B cell (primary cell): ENCODE measurements at regions not wholly inside any gene's neighbourhood (a gene's known extent, or its start where the extent isn't known, plus 50 kb on each side); places are given as distances from the start of the nearest gene placed in this dataset.
"Not testable (repeated sequence)": the region's sequence is repeated elsewhere in the genome, so short reads cannot be mapped to it uniquely, and the experiment has no call there.

Source experiments
- ATAC-seq: fragments of 200-7000 bp; cut with Tn5 transposase; one replicate; pipeline ENCODE4 v1.10.0; 2021; ENCODE audit warnings: low read depth, mild to moderate bottlenecking, moderate number of reproducible peaks, moderate library complexity
- CTCF ChIA-PET: fragments of 350-600 bp; sonication (Branson Sonifier 250); formaldehyde crosslinking; loops from one replicate; lab custom pipeline; 2021; ENCODE audit warnings: antibody characterized with exemption, inconsistent platforms; lab: Charles Lee
- POLR2A ChIA-PET: fragments of 350-600 bp; sonication (Branson Sonifier 250); formaldehyde crosslinking; loops from one replicate; lab custom pipeline; 2021; ENCODE audit warnings: antibody characterized with exemption; lab: Charles Lee
- DNase-seq: peaks from one replicate; pipeline ENCODE4 v3.0.0; 2013
- H2AFZ ChIP-seq: 2 replicates; pipeline ENCODE4 v1.6.1; 2012; ENCODE audit warnings: mild to moderate bottlenecking, low read depth, low read length; ENCODE audit not compliant: insufficient read depth, poor library complexity, severe bottlenecking
- H3K27ac ChIP-seq, 2 donors: 1 replicate in 1 of 2; 2 replicates in 1 of 2; pipeline ENCODE4 v1.5.1; 2012 to 2013; ENCODE audit warnings: low read length in 2 of 2, mild to moderate bottlenecking in 2 of 2, moderate library complexity in 1 of 2
- H3K27me3 ChIP-seq, 4 experiments: fragments of 200-600 bp in 1 of 4; sonication (generic) in 1 of 4; replicated peaks in 1 of 4; 1 replicate in 2 of 4; 2 replicates in 2 of 4; pipeline versions ENCODE4 v1.6.1 to v1.7.0; 2013 to 2016; ENCODE audit warnings: low read length in 3 of 4, mild to moderate bottlenecking in 2 of 4, mixed read lengths in 1 of 4, moderate library complexity in 1 of 4; ENCODE audit not compliant: insufficient read depth in 4 of 4, control insufficient read depth in 3 of 4; ENCODE audit errors: control extremely low read depth in 1 of 4
- H3K36me3 ChIP-seq, 2 experiments: replicated peaks in 1 of 2; 1 replicate in 1 of 2; 2 replicates in 1 of 2; pipeline versions ENCODE4 v1.6.1 to v1.7.1; 2013; ENCODE audit warnings: low read length in 1 of 2; ENCODE audit not compliant: insufficient read depth in 2 of 2, control insufficient read depth in 1 of 2; ENCODE audit errors: control extremely low read depth in 1 of 2, extremely low read depth in 1 of 2
- H3K4me1 ChIP-seq, 2 donors: fragments of 200-600 bp in 1 of 2; sonication (generic) in 1 of 2; 1 replicate in 1 of 2; 2 replicates in 1 of 2; pipeline versions ENCODE4 v1.5.1 to v1.6.1; 2013 to 2017; ENCODE audit warnings: low read length in 2 of 2; ENCODE audit not compliant: control insufficient read depth in 2 of 2, insufficient read depth in 2 of 2
- H3K4me2 ChIP-seq: replicated peaks from 2 replicates; pipeline ENCODE3; 2012; ENCODE audit warnings: mild to moderate bottlenecking, low read depth, low read length; ENCODE audit not compliant: poor library complexity, severe bottlenecking
- H3K4me3 ChIP-seq, 5 experiments: fragments of 200-600 bp in 1 of 5; sonication (generic) in 1 of 5; 1 replicate in 3 of 5; 2 replicates in 2 of 5; pipeline versions ENCODE4 v1.5.1 to v1.7.0; 2011 to 2016; ENCODE audit warnings: low read length in 4 of 5, mild to moderate bottlenecking in 4 of 5, low read depth in 2 of 5, control low read depth in 1 of 5, moderate library complexity in 1 of 5; ENCODE audit not compliant: insufficient read depth in 1 of 5; ENCODE audit errors: control extremely low read depth in 1 of 5, extremely low read depth in 1 of 5
- H3K79me2 ChIP-seq: fragments of 200-600 bp; sonication (generic); one replicate; pipeline ENCODE4 v1.6.0; 2016; ENCODE audit warnings: low read length; ENCODE audit not compliant: control insufficient read depth, insufficient read depth
- H3K9ac ChIP-seq: fragments of 200-600 bp; sonication (generic); 2 replicates; pipeline ENCODE4 v1.6.1; 2017; ENCODE audit warnings: mild to moderate bottlenecking, low read length, moderate library complexity
- H3K9me3 ChIP-seq, 3 donors: one replicate each; pipeline versions ENCODE4 v1.6.1 to v1.7.1; 2013; ENCODE audit warnings: low read length in 2 of 3; ENCODE audit not compliant: control insufficient read depth in 2 of 3, insufficient read depth in 1 of 3; ENCODE audit errors: control extremely low read depth in 1 of 3
- H4K20me1 ChIP-seq: 2 replicates; pipeline ENCODE4 v1.6.0; 2012; ENCODE audit warnings: mild to moderate bottlenecking, low read length; ENCODE audit not compliant: insufficient read depth, control insufficient read depth, poor library complexity, severe bottlenecking
- H3K27ac Mint-ChIP-seq: one replicate; pipeline ENCODE4 v1.8.0; 2021; ENCODE audit warnings: mixed read lengths
- H3K27me3 Mint-ChIP-seq: one replicate; pipeline ENCODE4 v1.8.0; 2021; ENCODE audit warnings: mixed read lengths
- H3K4me1 Mint-ChIP-seq: one replicate; pipeline ENCODE4 v1.8.0; 2021; ENCODE audit warnings: mixed read lengths
- H3K4me3 Mint-ChIP-seq: one replicate; pipeline ENCODE4 v1.8.0; 2021; ENCODE audit warnings: mixed read lengths
- H3K9me3 Mint-ChIP-seq: one replicate; pipeline ENCODE4 v1.8.0; 2022; ENCODE audit warnings: mixed read lengths; ENCODE audit not compliant: insufficient read depth
- WGBS: methylation state at CpG from one replicate; pipeline ENCODE4 v1.1.5; 2013; ENCODE audit warnings: missing lambda C conversion rate; ENCODE audit not compliant: insufficient coverage; 5-methylcytosine and 5-hydroxymethylcytosine counted together
- intact Hi-C: fragments of 100-400 bp; cut with micrococcal nuclease; formaldehyde crosslinking; loops from one replicate; pipeline ENCODE4 v1.10.0; 2022

DNA sequence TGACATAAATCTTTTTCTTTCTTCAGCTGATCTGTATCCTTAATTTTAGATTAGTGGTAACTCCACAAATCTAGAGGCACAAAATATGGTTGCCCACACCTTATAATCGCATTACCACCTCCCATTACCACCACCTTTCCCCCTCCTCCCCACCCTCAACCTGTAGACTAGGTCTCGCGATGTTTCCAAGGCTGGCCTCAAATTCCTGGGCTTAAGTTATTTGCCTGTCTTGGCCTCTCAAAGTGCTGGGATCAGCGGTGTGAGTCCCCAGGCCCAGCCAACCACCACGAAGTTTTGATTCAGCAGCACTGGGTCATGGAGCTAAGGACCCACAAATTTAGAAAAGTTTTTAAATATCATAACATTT, 4242.2 kb upstream of the OR11H1 start:
- H3K4me3 Mint-ChIP-seq, H3K27ac ChIP-seq, H3K4me2 ChIP-seq, ATAC-seq, H3K79me2 ChIP-seq, CTCF ChIA-PET, intact Hi-C loops, H3K27ac Mint-ChIP-seq, H3K4me1 ChIP-seq, H3K4me3 ChIP-seq, H3K4me1 Mint-ChIP-seq, H3K27me3 Mint-ChIP-seq, H3K27me3 ChIP-seq, POLR2A ChIA-PET, DNase-seq, H3K9me3 Mint-ChIP-seq, H3K9ac ChIP-seq, H3K36me3 ChIP-seq, H2AFZ ChIP-seq, H4K20me1 ChIP-seq: not testable (repeated sequence)
- 62% methylated on average over 5 of the region's 5 CpGs for WGBS
- H3K9me3 ChIP-seq: peaks cover 0 to 22% (median 5%) of the 10 kb centered on the region in 3 donors

DNA sequence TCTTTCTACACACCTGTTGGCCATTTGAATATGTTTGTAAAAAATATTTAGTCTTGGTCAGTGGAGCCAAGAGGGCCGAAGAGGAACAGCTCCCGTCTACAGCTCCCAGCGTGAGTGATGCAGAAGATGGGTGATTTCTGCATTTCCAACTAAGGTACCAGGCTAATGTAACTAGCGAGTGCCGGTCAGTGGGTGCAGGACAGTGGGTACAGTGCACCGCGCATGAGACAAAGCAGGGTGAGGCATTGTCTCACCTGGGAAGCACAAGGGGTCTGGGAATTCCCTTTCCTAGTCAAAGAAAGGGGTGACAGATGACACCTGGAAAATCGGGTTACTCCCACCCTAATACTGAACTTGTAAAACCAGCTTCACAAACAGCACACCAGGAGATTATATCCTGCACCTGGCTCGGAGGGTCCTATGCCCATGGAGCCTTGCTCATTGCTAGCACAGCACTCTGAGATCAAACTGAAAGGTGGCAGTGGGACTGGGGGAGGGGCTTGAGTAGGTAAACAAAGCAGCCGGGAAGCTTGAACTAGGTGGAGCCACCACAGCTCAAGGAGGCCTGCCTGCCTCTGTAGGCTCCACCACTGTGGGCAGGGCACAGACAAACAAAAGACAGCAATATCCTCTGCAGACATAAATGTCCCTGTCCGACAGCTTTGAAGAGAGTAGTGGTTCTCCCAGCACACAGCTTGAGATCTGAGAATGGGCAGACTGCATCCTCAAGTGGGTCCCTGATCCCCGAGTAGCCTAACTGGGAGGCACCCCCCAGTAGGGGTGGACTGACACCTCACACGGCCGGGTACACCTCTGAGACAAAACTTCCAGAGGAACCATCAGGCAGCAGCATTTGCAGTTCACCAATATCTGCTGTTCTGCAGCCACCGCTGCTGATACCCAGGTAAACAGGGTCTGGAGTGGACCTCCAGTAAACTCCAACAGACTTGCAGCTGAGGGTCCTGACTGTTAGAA, 4239.5 kb upstream of the OR11H1 start:
- H3K79me2 ChIP-seq, POLR2A ChIA-PET, H3K27me3 Mint-ChIP-seq, H3K4me3 ChIP-seq, H2AFZ ChIP-seq, H3K4me2 ChIP-seq, H3K36me3 ChIP-seq, DNase-seq, CTCF ChIA-PET, H3K4me3 Mint-ChIP-seq, H3K27me3 ChIP-seq, intact Hi-C loops, H3K27ac ChIP-seq, H3K4me1 Mint-ChIP-seq, H4K20me1 ChIP-seq, H3K9ac ChIP-seq, H3K27ac Mint-ChIP-seq, H3K4me1 ChIP-seq, ATAC-seq: not testable (repeated sequence)
- peaks cover 0 to 22% (median 5%) of the 10 kb centered on the region in 3 donors for H3K9me3 ChIP-seq
- H3K9me3 Mint-ChIP-seq: peaks cover 18% of the 10 kb centered on the region
- 88% methylated on average over 15 of the region's 15 CpGs for WGBS

DNA sequence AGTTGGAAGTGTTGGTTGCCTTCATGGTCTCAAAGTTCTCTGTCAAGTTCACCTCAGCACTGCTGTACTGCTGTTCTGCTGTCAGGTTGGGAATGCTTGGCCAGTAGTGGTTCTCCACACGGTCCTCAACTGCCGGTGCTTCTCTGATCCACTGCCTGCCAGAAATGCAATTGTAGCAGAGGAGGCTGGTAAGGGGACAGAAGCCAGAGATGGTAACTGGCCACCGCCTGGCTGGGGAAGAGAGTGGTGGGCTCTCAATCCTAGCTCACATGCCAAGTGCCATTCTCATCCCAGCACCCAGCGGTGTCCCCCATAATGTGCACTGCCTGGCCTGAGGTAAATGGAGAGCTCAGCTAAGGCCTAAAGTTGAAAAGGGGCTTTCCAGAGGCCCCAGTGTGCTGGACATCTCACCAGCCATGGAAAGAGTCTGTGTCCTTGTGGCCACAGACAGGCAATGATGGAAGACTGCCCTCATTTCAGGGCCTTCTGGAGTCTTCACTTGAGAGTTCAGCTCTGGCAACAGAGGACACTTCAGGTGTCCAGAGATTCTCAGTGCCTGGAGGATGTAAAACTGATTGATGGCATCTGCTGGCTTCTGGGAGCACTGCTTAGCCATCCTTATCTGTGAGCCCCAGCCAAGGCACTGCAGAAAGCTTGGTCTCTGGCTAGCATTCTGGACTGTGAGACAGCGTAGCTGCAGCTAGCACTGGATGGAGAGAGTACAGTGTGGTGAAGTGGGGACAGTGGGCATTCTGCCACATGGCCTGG, 4229.7 kb upstream of the OR11H1 start:
- WGBS: 46% methylated on average over 2 of the region's 5 CpGs
- intact Hi-C loops, DNase-seq, H3K4me1 Mint-ChIP-seq, H3K27me3 Mint-ChIP-seq, H3K36me3 ChIP-seq, H3K27ac ChIP-seq, H3K27ac Mint-ChIP-seq, H3K4me3 Mint-ChIP-seq, H3K9me3 Mint-ChIP-seq, ATAC-seq, CTCF ChIA-PET, H3K79me2 ChIP-seq, H3K9ac ChIP-seq, H3K27me3 ChIP-seq, H3K4me3 ChIP-seq, H3K4me1 ChIP-seq, H2AFZ ChIP-seq, POLR2A ChIA-PET, H4K20me1 ChIP-seq, H3K4me2 ChIP-seq: not testable (repeated sequence)
- peaks cover 0 to 21% (median 2%) of the 10 kb centered on the region in 3 donors for H3K9me3 ChIP-seq
